Fibroblast of the aortic adventitia (primary cell): ENCODE measurements at regions not wholly inside any gene's neighbourhood (a gene's known extent, or its start where the extent isn't known, plus 50 kb on each side); places are given as distances from the start of the nearest gene placed in this dataset.

Experiments
- DNase-seq: peaks from one replicate; pipeline ENCODE4 v3.0.0-alpha.2; 2010; ENCODE audit warnings: low read depth
- H3K4me3 ChIP-seq: 2 replicates; pipeline ENCODE4 v1.5.1; 2011; ENCODE audit warnings: low read depth, mild to moderate bottlenecking, control low read depth, low read length, moderate library complexity
- TF ChIP-seq, protein P1 (sequence below): IDR thresholded peaks from 2 replicates; pipeline ENCODE4 v1.5.1; 2011; ENCODE audit warnings: mild to moderate bottlenecking, low read length, control low read depth, inconsistent platforms; ENCODE audit not compliant: insufficient read depth

DNA sequence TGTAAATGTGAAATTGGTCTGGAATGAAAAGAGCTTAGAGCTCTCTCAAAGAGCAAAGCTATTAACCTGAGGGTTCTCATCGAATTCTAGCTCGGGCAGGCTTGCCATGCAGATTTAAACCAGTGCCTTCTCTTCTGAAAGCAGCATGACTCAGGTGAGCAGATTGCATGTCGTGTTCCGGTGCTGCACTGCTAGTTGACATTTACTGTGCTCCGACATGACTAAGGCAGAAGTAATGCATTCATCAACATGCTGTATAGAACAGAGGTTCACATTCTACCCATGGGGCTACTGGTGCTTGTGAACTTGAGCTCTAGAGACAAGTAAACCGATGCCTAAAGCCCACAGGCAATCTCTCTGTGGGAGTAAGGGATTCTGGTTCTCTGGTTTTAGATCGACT, 947.7 kb downstream of the EFNB2 start:
- no peak for DNase-seq
- H3K4me3 ChIP-seq, result no peak overlapping the region
- TF ChIP-seq, protein P1, sequence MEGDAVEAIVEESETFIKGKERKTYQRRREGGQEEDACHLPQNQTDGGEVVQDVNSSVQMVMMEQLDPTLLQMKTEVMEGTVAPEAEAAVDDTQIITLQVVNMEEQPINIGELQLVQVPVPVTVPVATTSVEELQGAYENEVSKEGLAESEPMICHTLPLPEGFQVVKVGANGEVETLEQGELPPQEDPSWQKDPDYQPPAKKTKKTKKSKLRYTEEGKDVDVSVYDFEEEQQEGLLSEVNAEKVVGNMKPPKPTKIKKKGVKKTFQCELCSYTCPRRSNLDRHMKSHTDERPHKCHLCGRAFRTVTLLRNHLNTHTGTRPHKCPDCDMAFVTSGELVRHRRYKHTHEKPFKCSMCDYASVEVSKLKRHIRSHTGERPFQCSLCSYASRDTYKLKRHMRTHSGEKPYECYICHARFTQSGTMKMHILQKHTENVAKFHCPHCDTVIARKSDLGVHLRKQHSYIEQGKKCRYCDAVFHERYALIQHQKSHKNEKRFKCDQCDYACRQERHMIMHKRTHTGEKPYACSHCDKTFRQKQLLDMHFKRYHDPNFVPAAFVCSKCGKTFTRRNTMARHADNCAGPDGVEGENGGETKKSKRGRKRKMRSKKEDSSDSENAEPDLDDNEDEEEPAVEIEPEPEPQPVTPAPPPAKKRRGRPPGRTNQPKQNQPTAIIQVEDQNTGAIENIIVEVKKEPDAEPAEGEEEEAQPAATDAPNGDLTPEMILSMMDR, result no peak

DNA sequence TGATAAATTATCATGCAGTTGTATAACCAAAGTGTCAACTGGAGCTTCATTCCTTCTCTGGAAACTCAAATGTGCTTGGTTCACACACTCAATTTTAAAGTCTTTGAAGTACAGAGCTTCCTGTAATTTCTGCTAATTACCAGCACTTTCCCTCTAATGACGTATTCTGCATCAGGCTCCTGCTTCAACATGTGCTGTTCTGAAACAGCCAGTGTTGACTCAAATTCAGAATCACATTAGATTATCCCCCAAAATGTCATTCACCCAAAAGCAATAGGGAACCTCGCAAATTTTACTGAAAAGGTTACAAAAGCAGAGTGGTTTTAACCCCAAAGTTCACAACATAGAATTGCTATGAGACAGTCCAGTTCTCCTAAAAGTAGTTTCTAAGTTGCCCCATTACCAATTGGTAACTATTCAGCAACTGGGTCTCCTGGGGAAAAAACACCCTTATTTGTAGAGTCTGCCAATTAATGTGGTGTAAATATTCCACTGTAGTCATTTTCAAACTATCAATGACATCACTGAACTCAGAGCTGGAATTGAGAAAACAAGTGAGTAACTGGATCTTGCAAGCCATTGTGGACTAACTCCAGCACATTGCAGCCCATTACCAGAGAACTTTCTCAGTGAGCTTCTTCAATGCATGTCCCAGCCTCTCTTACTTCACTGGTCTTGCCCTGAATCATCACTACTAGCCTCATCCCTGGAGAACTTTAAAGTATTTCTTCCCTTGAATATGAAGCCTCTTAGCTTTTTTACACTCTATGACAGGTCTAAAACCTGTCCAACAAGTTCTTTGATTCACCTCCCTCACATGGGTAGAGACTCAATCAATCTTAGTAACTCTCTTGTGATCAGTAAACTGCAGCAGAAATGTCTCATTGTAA, 955.4 kb downstream of the EFNB2 start:
- DNase-seq, result no peak

DNA sequence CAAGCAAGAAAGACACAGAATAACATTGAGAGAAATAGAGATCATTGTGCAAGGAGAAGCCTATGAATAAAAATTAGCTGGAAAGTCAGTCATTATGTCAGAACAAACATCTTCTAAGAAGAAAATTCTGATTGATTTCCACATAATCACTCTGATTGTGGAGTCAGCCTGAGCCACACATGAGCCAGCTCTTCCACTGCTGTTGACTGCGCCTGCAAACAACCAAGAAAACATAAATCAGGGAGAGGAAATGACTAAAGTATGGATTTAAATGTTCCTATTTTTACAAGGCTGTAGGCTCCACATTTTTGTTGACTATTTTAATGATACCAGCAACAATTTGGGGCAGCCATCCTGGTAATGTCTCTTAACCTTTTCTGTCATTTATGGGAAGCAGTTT, 962.3 kb downstream of the EFNB2 start:
- TF ChIP-seq, protein P1, result no peak
- no peak for DNase-seq
- no peak overlapping the region for H3K4me3 ChIP-seq

More for the DNA sequence above, 955.4 kb downstream of the EFNB2 start:
- no peak overlapping the region for H3K4me3 ChIP-seq
- TF ChIP-seq, protein P1, result no peak

DNA sequence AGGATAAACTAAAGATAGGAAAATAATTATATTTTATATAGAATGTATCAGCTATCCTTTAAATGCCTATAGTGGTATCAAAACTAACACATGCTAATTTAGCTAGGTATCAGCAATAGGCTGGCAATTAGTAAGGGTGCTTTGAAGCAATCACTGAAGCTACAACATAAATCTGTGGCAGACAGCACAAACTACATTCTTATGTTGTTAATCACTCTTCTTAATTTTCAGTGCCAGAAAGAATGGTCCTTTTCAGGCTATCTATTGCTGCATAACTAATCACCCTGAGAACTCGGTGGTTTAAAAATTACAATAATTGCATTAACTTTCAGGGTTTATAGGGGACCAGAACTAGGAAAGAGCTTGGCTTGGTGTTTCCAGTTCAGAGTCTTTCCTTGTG, 963.1 kb downstream of the EFNB2 start:
- TF ChIP-seq, protein P1, result no peak
- DNase-seq, result no peak
- no peak overlapping the region for H3K4me3 ChIP-seq

DNA sequence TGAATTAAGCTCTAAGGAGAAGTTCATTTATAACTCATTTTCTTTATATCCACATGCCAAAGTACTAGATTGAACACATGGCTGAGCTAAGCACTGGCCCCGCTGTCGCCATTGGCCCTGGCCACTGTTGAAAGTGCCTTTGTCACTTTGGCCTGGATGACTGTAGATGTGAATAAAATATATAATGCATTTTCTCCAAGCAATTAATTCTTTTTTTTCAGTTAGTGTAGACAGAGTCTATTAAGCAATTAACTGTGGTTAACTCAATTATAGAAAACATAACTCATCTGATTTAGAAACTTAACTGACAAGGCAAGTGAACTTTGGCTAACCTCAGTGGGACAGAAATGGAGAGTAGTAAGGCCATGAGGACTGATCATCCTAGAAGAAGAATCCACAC, 965.6 kb downstream of the EFNB2 start:
- TF ChIP-seq, protein P1, result no peak
- no peak overlapping the region for H3K4me3 ChIP-seq

DNA sequence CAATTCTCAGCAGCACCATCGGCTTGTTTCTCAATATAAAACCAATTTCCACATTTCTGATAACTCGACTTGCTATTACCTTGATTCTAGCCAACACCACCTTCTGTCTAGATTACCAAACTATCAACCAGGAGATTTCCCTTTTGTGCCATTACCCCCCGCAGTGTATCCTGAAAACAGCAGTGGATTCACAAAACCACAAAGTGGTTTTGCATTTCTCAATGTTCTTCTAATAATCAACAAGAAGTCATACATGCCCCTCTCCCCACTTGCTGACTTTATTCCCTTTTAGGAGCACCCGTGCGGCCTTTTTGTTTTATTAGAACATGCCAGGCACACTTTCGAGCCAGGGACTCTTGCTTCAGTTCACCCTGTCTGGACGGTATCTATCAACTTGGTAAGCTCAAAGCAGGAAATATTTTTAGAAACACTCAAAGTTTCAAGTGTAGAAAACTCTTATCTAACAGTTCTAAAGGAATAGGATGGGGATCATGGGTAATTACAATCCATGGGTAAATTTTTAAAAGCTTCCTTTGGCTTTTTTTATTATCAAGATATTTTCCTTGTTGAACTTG, 967.4 kb downstream of the EFNB2 start:
- DNase-seq, result no peak
- no peak overlapping the region for H3K4me3 ChIP-seq
- TF ChIP-seq, protein P1, result no peak

More for the DNA sequence above, 965.6 kb downstream of the EFNB2 start:
- DNase-seq, result no peak
